Osteocyte (in vitro differentiated cells): ENCODE measurements at regions not wholly inside any gene's neighbourhood (a gene's known extent, or its start where the extent isn't known, plus 50 kb on each side); places are given as distances from the start of the nearest gene placed in this dataset.

Experiments
- DNase-seq: peaks from one replicate; pipeline ENCODE4 v3.0.0; 2021; ENCODE audit warnings: mixed read lengths; ENCODE audit not compliant: unreplicated experiment; ENCODE audit errors: extremely low spot score
- H3K27ac Mint-ChIP-seq: one replicate; pipeline ENCODE4 v1.8.0; 2021; ENCODE audit warnings: mild to moderate bottlenecking, mixed read lengths; ENCODE audit not compliant: unreplicated experiment
- H3K27me3 Mint-ChIP-seq: one replicate; pipeline ENCODE4 v1.8.0; 2021; ENCODE audit warnings: mixed read lengths; ENCODE audit not compliant: unreplicated experiment
- H3K36me3 Mint-ChIP-seq: one replicate; pipeline ENCODE4 v1.8.0; 2021; ENCODE audit warnings: mixed read lengths; ENCODE audit not compliant: unreplicated experiment
- H3K4me1 Mint-ChIP-seq: one replicate; pipeline ENCODE4 v1.8.0; 2021; ENCODE audit warnings: mixed read lengths; ENCODE audit not compliant: unreplicated experiment
- H3K4me3 Mint-ChIP-seq: one replicate; pipeline ENCODE4 v1.8.0; 2021; ENCODE audit warnings: mild to moderate bottlenecking, moderate library complexity, mixed read lengths; ENCODE audit not compliant: unreplicated experiment
- H3K9me3 Mint-ChIP-seq: one replicate; pipeline ENCODE4 v1.8.0; 2021; ENCODE audit warnings: mixed read lengths; ENCODE audit not compliant: unreplicated experiment
- TF ChIP-seq, protein P1 (sequence below): fragments of 200-600 bp; sonication (generic); IDR thresholded peaks from 2 replicates; pipeline ENCODE4 v1.5.0; 2021; ENCODE audit warnings: antibody characterized with exemption, mild to moderate bottlenecking, moderate library complexity

DNA sequence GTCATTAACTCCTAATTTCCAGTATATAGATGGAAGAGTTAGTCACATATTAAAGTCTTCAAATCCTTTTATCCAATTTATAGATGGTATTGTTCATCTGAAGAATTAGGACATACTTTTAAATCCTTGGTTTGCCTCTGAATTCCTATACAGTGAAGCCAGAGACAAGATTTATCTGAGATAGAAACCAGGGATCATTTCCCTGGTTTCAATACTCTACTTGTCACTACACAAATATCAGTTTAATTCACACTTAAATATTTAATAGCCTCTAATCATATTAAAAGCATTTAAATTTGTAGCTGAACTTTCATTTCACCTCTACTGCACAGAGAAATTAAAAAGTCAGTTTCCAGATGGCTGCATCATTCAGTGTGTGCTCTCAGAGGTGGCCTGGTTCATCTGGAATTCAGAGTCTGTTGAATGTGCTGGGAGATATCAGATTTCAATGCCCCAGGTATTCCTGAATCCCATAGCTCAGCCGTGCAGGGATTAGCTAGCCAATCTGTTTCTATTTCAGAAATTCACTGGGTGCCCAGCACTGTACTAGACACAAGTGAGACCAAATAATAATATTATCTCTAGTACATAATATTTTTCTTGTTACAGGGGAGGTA, 344.3 kb downstream of the AASDHPPT start:
- DNase-seq, result no peak
- Mint-ChIP-seq H3K36me3 (no peaks in the 10 kb centered on the region), H3K4me3 (no peak overlapping the region), H3K9me3 (no peaks in the 10 kb centered on the region), H3K4me1 (peaks cover 30% of the 10 kb centered on the region), H3K27ac (no peak overlapping the region), H3K27me3 (no peaks in the 10 kb centered on the region)
- TF ChIP-seq, protein P1, sequence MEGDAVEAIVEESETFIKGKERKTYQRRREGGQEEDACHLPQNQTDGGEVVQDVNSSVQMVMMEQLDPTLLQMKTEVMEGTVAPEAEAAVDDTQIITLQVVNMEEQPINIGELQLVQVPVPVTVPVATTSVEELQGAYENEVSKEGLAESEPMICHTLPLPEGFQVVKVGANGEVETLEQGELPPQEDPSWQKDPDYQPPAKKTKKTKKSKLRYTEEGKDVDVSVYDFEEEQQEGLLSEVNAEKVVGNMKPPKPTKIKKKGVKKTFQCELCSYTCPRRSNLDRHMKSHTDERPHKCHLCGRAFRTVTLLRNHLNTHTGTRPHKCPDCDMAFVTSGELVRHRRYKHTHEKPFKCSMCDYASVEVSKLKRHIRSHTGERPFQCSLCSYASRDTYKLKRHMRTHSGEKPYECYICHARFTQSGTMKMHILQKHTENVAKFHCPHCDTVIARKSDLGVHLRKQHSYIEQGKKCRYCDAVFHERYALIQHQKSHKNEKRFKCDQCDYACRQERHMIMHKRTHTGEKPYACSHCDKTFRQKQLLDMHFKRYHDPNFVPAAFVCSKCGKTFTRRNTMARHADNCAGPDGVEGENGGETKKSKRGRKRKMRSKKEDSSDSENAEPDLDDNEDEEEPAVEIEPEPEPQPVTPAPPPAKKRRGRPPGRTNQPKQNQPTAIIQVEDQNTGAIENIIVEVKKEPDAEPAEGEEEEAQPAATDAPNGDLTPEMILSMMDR, result no peak

GRCh38 chr11:106422583-106422982, 345.1 kb downstream of the AASDHPPT start:
- TF ChIP-seq, protein P1, result no peak
- Mint-ChIP-seq H3K4me3 (no peak overlapping the region), H3K36me3 (no peaks in the 10 kb centered on the region), H3K27me3 (no peaks in the 10 kb centered on the region), H3K27ac (no peak overlapping the region), H3K9me3 (no peaks in the 10 kb centered on the region), H3K4me1 (peaks cover 30% of the 10 kb centered on the region)
- no peak for DNase-seq

DNA sequence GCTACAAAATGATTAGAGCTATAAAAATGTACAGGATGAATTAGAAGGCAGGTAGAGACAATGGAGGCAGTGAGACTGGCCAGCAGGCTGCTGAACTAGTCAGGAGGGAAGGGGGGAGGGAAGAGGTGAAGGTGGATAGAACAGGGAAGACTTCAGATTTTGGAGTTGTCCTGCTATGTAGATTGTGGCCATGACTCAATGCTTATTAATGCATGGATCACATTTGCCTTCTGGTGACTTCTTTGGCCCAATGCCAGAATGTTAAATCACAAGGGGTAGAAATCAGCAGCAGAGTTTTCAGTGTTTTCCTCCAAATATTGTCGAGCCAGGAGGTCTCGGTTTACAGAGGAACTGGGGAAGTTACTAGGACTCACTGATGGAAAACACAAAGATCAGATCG, 346.6 kb downstream of the AASDHPPT start:
- Mint-ChIP-seq H3K9me3 (no peaks in the 10 kb centered on the region), H3K27me3 (no peaks in the 10 kb centered on the region), H3K36me3 (no peaks in the 10 kb centered on the region), H3K27ac (peak overlapping the region; percentile 59), H3K4me3 (no peak overlapping the region), H3K4me1 (peaks cover 25% of the 10 kb centered on the region)
- TF ChIP-seq, protein P1, result no peak
- no peak for DNase-seq

- Mint-ChIP-seq H3K27ac (no peak overlapping the region), H3K9me3 (no peaks in the 10 kb centered on the region), H3K36me3 (no peaks in the 10 kb centered on the region), H3K4me3 (no peak overlapping the region), H3K27me3 (no peaks in the 10 kb centered on the region), H3K4me1 (peaks cover 16% of the 10 kb centered on the region)
- DNase-seq, result no peak
- TF ChIP-seq, protein P1, result no peak
Observed at GRCh38 chr11:106425819-106426218, 348.4 kb downstream of the AASDHPPT start.

DNA sequence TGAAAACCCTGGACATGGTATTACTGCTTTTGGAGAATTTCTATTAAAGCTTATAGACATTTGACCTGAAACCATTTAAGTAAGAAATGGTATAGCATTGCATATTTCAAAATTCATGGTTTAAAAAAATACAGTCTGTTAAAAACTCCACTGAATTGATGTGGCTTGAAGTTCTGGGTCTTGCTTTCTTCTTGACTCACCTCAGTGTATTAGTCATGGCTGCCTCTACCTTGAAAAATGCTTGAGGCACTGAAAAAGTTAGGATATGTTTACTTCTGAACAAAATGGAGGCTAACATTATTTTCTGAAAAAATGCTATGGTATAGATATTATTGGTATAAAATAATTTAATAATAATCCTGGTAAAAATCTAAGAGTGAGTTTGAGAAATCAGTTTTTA, 349.2 kb downstream of the AASDHPPT start:
- Mint-ChIP-seq H3K9me3 (no peaks in the 10 kb centered on the region), H3K36me3 (no peaks in the 10 kb centered on the region), H3K4me3 (no peak overlapping the region), H3K4me1 (peaks cover 16% of the 10 kb centered on the region), H3K27me3 (no peaks in the 10 kb centered on the region), H3K27ac (no peak overlapping the region)
- DNase-seq, result no peak
- TF ChIP-seq, protein P1, result no peak
